ENCODE measurements at regions not wholly inside any gene's neighbourhood (a gene's known extent, or its start where the extent isn't known, plus 50 kb on each side); places are given as distances from the start of the nearest gene placed in this dataset.

DNA sequence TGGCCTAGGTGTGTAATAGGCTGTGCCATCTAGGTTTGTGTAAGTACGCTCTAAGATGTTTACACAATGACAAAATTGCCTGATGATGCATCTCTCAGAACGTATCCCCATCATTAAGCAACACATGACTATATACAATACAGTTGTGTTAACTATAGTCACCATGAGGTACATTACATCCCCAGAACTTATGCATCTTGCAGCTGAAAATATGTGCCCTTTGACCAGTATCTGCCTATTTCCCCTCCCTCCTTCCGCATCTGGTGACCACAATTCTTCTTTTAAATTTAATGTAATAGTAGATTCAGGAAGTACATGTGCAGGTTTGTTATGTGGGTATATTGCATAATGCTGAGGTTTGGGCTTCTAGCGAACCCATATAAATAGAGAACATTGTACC, 239.8 kb upstream of the IL1RAPL1 start:
- H3K9me3 ChIP-seq (replicated peaks; ENCODE audit: control insufficient read depth, insufficient read depth, low read length): no peaks in the 10 kb centered on the region
- no peaks in the 10 kb centered on the region for H3K27me3 ChIP-seq (replicated peaks in 1 of 2; ENCODE audit: control insufficient read depth in 2 of 2, insufficient read depth in 2 of 2, low read length in 1 of 2)
- no TSS peak for BruUV-seq (replicated peaks)
- DNase-seq (ENCODE audit: low read depth, low spot score) (no peak), ATAC-seq (no peak), FAIRE-seq (no peak)
- no peaks in the 10 kb centered on the region for H3K79me2 ChIP-seq (ENCODE audit: control insufficient read depth, insufficient read depth, low read length)
- H4K20me1 ChIP-seq (ENCODE audit: control insufficient read depth, insufficient read depth): no peaks in the 10 kb centered on the region
- H3K4me2 ChIP-seq (ENCODE audit: control insufficient read depth, insufficient read depth): no peak overlapping the region
- intact Hi-C loops (cut with micrococcal nuclease; ENCODE audit: unreplicated experiment): no loop called here
- ChIA-PET SMC1A (ENCODE audit: uncharacterized antibody, unreplicated experiment) (no interaction called here), POLR2A (no interaction called here), CTCF (no interaction called here), RAD21 (ENCODE audit: unreplicated experiment) (no interaction called here)
- H3K9ac ChIP-seq (ENCODE audit: control insufficient read depth, insufficient read depth, low read length): no peak overlapping the region
- no peak overlapping the region for H3K4me3 ChIP-seq
- no peaks in the 10 kb centered on the region for H3K4me1 ChIP-seq (ENCODE audit: control insufficient read depth, insufficient read depth, low read length)
- in situ Hi-C loops (cut with MboI): no loop called here
- H3K27ac ChIP-seq (ENCODE audit: control insufficient read depth, insufficient read depth): no peak overlapping the region
- TF ChIP-seq ATF2 (IDR thresholded peaks at IDR 0.05; ENCODE audit: low read length) (no peak), GABPA (IDR thresholded peaks at IDR 0.05; ENCODE audit: low read depth) (no peak), IKZF1 (conservative IDR thresholded peaks at IDR 0.05) (no peak)
- 6% methylated on average over 4 of the region's 4 CpGs for WGBS (ENCODE audit: insufficient coverage, insufficient replicate concordance, low lambda C conversion rate, missing lambda C conversion rate)
- no peak overlapping the region for H2AFZ ChIP-seq (ENCODE audit: control insufficient read depth, low read depth, low read length)
- no peaks in the 10 kb centered on the region for H3K36me3 ChIP-seq (ENCODE audit: control insufficient read depth in 2 of 2, insufficient read depth in 2 of 2, low read length in 1 of 2)

- H3K4me1 ChIP-seq (ENCODE audit: control insufficient read depth, insufficient read depth, low read length): no peaks in the 10 kb centered on the region
- POLR2A ChIA-PET: no interaction called here
- no peak overlapping the region for H3K4me2 ChIP-seq (ENCODE audit: control insufficient read depth, insufficient read depth)
- SMC1A ChIA-PET (ENCODE audit: uncharacterized antibody, unreplicated experiment): no interaction called here
- CTCF ChIA-PET: no interaction called here
- no peaks in the 10 kb centered on the region for H4K20me1 ChIP-seq (ENCODE audit: control insufficient read depth, insufficient read depth)
- H3K79me2 ChIP-seq (ENCODE audit: control insufficient read depth, insufficient read depth, low read length): no peaks in the 10 kb centered on the region
- BruUV-seq (replicated peaks): no TSS peak
- FAIRE-seq (no peak), DNase-seq (ENCODE audit: low read depth, low spot score) (no peak), ATAC-seq (no peak)
- TF ChIP-seq, protein P1, sequence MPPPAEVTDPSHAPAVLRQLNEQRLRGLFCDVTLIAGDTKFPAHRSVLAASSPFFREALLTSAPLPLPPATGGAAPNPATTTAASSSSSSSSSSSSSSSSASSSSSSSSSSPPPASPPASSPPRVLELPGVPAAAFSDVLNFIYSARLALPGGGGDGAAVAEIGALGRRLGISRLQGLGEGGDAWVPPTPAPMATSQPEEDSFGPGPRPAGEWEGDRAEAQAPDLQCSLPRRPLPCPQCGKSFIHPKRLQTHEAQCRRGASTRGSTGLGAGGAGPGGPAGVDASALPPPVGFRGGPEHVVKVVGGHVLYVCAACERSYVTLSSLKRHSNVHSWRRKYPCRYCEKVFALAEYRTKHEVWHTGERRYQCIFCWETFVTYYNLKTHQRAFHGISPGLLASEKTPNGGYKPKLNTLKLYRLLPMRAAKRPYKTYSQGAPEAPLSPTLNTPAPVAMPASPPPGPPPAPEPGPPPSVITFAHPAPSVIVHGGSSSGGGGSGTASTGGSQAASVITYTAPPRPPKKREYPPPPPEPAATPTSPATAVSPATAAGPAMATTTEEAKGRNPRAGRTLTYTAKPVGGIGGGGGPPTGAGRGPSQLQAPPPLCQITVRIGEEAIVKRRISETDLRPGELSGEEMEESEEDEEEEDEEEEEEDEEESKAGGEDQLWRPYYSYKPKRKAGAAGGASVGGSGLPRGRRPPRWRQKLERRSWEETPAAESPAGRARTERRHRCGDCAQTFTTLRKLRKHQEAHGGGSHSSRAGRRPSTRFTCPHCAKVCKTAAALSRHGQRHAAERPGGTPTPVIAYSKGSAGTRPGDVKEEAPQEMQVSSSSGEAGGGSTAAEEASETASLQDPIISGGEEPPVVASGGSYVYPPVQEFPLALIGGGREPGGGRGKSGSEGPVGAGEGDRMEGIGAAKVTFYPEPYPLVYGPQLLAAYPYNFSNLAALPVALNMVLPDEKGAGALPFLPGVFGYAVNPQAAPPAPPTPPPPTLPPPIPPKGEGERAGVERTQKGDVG (CRISPR knock-in tag; IDR thresholded peaks at IDR 0.05): no peak
- TF ChIP-seq SPI1 (IDR thresholded peaks at IDR 0.05; ENCODE audit: borderline replicate concordance, insufficient read depth, low read depth, low read length): no peak
- TF ChIP-seq SMC3 (IDR thresholded peaks at IDR 0.05; ENCODE audit: borderline replicate concordance, low read length): no peak
- TF ChIP-seq MXI1 (IDR thresholded peaks at IDR 0.05; ENCODE audit: low read depth, low read length): no peak
- no peak for TF ChIP-seq E2F8 (IDR thresholded peaks at IDR 0.05; ENCODE audit: low read depth, partially characterized antibody)
- TF ChIP-seq, protein P2, sequence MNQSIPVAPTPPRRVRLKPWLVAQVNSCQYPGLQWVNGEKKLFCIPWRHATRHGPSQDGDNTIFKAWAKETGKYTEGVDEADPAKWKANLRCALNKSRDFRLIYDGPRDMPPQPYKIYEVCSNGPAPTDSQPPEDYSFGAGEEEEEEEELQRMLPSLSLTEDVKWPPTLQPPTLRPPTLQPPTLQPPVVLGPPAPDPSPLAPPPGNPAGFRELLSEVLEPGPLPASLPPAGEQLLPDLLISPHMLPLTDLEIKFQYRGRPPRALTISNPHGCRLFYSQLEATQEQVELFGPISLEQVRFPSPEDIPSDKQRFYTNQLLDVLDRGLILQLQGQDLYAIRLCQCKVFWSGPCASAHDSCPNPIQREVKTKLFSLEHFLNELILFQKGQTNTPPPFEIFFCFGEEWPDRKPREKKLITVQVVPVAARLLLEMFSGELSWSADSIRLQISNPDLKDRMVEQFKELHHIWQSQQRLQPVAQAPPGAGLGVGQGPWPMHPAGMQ (IDR thresholded peaks at IDR 0.05; ENCODE audit: borderline replicate concordance): no peak
- no peak for TF ChIP-seq ZSCAN29 (IDR thresholded peaks at IDR 0.05)
- WGBS (ENCODE audit: insufficient coverage, insufficient replicate concordance, low lambda C conversion rate, missing lambda C conversion rate): 11% methylated on average over 3 of the region's 3 CpGs
- H3K9me3 ChIP-seq (replicated peaks; ENCODE audit: control insufficient read depth, insufficient read depth, low read length): no peaks in the 10 kb centered on the region
- H2AFZ ChIP-seq (ENCODE audit: control insufficient read depth, low read depth, low read length): no peak overlapping the region
- intact Hi-C loops (cut with micrococcal nuclease; ENCODE audit: unreplicated experiment) (no loop called here), in situ Hi-C loops (cut with MboI) (no loop called here)
- no peak overlapping the region for H3K4me3 ChIP-seq
- no peak overlapping the region for H3K9ac ChIP-seq (ENCODE audit: control insufficient read depth, insufficient read depth, low read length)
- no peaks in the 10 kb centered on the region for H3K36me3 ChIP-seq (ENCODE audit: control insufficient read depth in 2 of 2, insufficient read depth in 2 of 2, low read length in 1 of 2)
- RAD21 ChIA-PET (ENCODE audit: unreplicated experiment): no interaction called here
- no peak overlapping the region for H3K27ac ChIP-seq (ENCODE audit: control insufficient read depth, insufficient read depth)
- no peaks in the 10 kb centered on the region for H3K27me3 ChIP-seq (replicated peaks in 1 of 2; ENCODE audit: control insufficient read depth in 2 of 2, insufficient read depth in 2 of 2, low read length in 1 of 2)
These were observed 258.1 kb upstream of the IL1RAPL1 start for GRCh38 chrX:28329156-28329555.

Measured in GM12878 (cell line).